ENCODE measurements at regions not wholly inside any gene's neighbourhood (a gene's known extent, or its start where the extent isn't known, plus 50 kb on each side); places are given as distances from the start of the nearest gene placed in this dataset.

DNA sequence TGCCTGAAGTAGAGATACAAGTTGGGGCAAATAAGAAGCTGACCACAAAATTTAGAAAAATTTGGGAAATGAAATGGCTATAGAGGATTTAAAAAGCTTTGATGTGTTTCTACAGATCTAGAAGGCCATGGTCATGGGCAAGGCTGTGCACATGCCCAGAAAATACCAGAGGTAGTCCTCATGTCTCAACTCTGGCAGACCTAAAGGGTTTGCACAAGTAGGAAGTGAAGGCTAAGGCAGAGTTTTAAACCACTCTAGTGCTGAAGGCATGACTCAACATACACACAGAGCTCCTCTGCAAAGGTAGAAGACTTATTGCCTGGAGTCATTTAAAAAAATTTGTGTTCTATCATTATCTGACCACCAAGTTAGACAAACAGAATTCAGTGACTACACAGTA lies 364.6 kb downstream of the CCSER2 start:
- Histone ChIP-seq H3K4me1 (ENCODE audit: insufficient read depth, low read length, poor library complexity, severe bottlenecking) (no peaks in the 10 kb centered on the region), H3K79me2 (ENCODE audit: insufficient read depth, low read length) (no peaks in the 10 kb centered on the region), H3K9me3 (ENCODE audit: insufficient read depth, low read depth, low read length) (peaks cover 7% of the 10 kb centered on the region; the same call in 1 of the 2 replicates), H4K20me1 (ENCODE audit: insufficient read depth, low read length, poor library complexity, severe bottlenecking) (no peaks in the 10 kb centered on the region), H3K4me3 (ENCODE audit: low read length, poor library complexity, severe bottlenecking) (no peak overlapping the region), H3K9me2 (replicated peaks; ENCODE audit: low read depth, low read length) (no peaks in the 10 kb centered on the region), H2AFZ (ENCODE audit: low read length) (no peak overlapping the region), H3K27me3 (ENCODE audit: insufficient read depth, low read length, poor library complexity, severe bottlenecking) (no peaks in the 10 kb centered on the region), H3K4me2 (ENCODE audit: low read depth, low read length, poor library complexity, severe bottlenecking) (no peak overlapping the region), H3K9ac (ENCODE audit: low read depth, low read length, poor library complexity, severe bottlenecking) (no peak overlapping the region), H3F3A (ENCODE audit: low read depth) (no peaks in the 10 kb centered on the region), H3K36me3 (ENCODE audit: insufficient read depth, low read length) (no peaks in the 10 kb centered on the region)
- TF ChIP-seq, protein P1, sequence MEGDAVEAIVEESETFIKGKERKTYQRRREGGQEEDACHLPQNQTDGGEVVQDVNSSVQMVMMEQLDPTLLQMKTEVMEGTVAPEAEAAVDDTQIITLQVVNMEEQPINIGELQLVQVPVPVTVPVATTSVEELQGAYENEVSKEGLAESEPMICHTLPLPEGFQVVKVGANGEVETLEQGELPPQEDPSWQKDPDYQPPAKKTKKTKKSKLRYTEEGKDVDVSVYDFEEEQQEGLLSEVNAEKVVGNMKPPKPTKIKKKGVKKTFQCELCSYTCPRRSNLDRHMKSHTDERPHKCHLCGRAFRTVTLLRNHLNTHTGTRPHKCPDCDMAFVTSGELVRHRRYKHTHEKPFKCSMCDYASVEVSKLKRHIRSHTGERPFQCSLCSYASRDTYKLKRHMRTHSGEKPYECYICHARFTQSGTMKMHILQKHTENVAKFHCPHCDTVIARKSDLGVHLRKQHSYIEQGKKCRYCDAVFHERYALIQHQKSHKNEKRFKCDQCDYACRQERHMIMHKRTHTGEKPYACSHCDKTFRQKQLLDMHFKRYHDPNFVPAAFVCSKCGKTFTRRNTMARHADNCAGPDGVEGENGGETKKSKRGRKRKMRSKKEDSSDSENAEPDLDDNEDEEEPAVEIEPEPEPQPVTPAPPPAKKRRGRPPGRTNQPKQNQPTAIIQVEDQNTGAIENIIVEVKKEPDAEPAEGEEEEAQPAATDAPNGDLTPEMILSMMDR (conservative IDR thresholded peaks at IDR 0.05; ENCODE audit: low read length) = no peak
- TF ChIP-seq EZH2phosphoT487 (IDR thresholded peaks at IDR 0.05; ENCODE audit: borderline replicate concordance) = no peak

DNA sequence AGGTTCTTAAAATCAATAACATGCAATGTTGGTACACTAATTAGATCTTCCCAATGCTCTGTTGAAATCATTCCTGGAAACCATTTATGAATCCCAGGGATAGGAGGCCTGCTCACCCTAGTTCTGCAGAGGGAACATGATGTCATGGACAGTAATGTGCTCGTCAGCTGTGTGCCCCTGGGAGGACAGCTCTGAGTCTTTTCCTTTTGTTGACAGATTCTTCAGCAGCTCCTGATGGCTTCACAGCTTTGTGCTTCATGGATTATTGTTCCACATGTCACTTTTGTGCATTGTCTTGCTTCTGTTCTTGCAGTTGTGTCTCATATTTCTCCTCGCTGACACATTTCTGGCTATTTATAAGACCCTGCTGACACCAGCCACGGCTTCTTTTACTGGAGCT lies 367.5 kb downstream of the CCSER2 start:
- no peak overlapping the region for H3K9ac ChIP-seq (ENCODE audit: low read depth, low read length, poor library complexity, severe bottlenecking)
- H3K9me2 ChIP-seq (replicated peaks; ENCODE audit: low read depth, low read length) = no peaks in the 10 kb centered on the region
- H3K36me3 ChIP-seq (ENCODE audit: insufficient read depth, low read length) = no peaks in the 10 kb centered on the region
- H4K20me1 ChIP-seq (ENCODE audit: insufficient read depth, low read length, poor library complexity, severe bottlenecking) = no peaks in the 10 kb centered on the region
- no peak for TF ChIP-seq EZH2phosphoT487 (IDR thresholded peaks at IDR 0.05; ENCODE audit: borderline replicate concordance)
- TF ChIP-seq, protein P1 (conservative IDR thresholded peaks at IDR 0.05; ENCODE audit: low read length) = no peak
- no peak overlapping the region for H3K4me2 ChIP-seq (ENCODE audit: low read depth, low read length, poor library complexity, severe bottlenecking)
- no peak overlapping the region for H2AFZ ChIP-seq (ENCODE audit: low read length)
- H3K4me1 ChIP-seq (ENCODE audit: insufficient read depth, low read length, poor library complexity, severe bottlenecking) = no peaks in the 10 kb centered on the region
- H3K9me3 ChIP-seq (ENCODE audit: insufficient read depth, low read depth, low read length) = peaks cover 7% of the 10 kb centered on the region; the same call in 1 of the 2 replicates
- no peaks in the 10 kb centered on the region for H3F3A ChIP-seq (ENCODE audit: low read depth)
- no peaks in the 10 kb centered on the region for H3K27me3 ChIP-seq (ENCODE audit: insufficient read depth, low read length, poor library complexity, severe bottlenecking)
- H3K79me2 ChIP-seq (ENCODE audit: insufficient read depth, low read length) = no peaks in the 10 kb centered on the region
- H3K4me3 ChIP-seq (ENCODE audit: low read length, poor library complexity, severe bottlenecking) = no peak overlapping the region

DNA sequence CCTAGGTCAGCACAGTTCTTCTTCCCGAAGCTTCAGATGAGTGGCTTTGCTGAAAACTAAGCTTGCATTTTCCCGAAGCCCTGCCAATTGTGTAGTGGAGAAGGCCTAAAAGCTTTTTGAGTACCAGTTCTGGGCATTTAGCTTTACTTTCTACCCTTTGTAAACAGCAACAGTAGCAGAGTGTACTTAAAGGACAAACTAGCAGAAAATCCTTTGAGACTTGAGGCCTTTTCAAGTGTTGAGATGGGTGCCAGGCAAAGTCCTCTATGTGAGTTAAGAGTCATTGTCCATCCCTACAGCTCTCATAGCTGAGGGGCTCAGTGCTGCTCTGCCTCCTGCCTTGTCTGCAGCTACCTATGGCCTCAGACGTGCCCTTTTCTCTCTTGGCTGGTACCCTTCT lies 368.2 kb downstream of the CCSER2 start:
- Histone ChIP-seq H3K36me3 (ENCODE audit: insufficient read depth, low read length) (no peaks in the 10 kb centered on the region), H3F3A (ENCODE audit: low read depth) (no peaks in the 10 kb centered on the region), H3K4me2 (ENCODE audit: low read depth, low read length, poor library complexity, severe bottlenecking) (no peak overlapping the region), H4K20me1 (ENCODE audit: insufficient read depth, low read length, poor library complexity, severe bottlenecking) (no peaks in the 10 kb centered on the region), H3K9me2 (replicated peaks; ENCODE audit: low read depth, low read length) (no peaks in the 10 kb centered on the region), H3K27me3 (ENCODE audit: insufficient read depth, low read length, poor library complexity, severe bottlenecking) (no peaks in the 10 kb centered on the region), H3K4me3 (ENCODE audit: low read length, poor library complexity, severe bottlenecking) (no peak overlapping the region), H3K79me2 (ENCODE audit: insufficient read depth, low read length) (no peaks in the 10 kb centered on the region), H3K4me1 (ENCODE audit: insufficient read depth, low read length, poor library complexity, severe bottlenecking) (no peaks in the 10 kb centered on the region), H2AFZ (ENCODE audit: low read length) (no peak overlapping the region), H3K9me3 (ENCODE audit: insufficient read depth, low read depth, low read length) (peaks cover 7% of the 10 kb centered on the region; the same call in 1 of the 2 replicates), H3K9ac (ENCODE audit: low read depth, low read length, poor library complexity, severe bottlenecking) (no peak overlapping the region)
- TF ChIP-seq, protein P1 (conservative IDR thresholded peaks at IDR 0.05; ENCODE audit: low read length) = no peak
- no peak for TF ChIP-seq EZH2phosphoT487 (IDR thresholded peaks at IDR 0.05; ENCODE audit: borderline replicate concordance)

Measured in Loucy (cell line).